ENCODE measurements at regions not wholly inside any gene's neighbourhood (a gene's known extent, or its start where the extent isn't known, plus 50 kb on each side); places are given as distances from the start of the nearest gene placed in this dataset.

DNA sequence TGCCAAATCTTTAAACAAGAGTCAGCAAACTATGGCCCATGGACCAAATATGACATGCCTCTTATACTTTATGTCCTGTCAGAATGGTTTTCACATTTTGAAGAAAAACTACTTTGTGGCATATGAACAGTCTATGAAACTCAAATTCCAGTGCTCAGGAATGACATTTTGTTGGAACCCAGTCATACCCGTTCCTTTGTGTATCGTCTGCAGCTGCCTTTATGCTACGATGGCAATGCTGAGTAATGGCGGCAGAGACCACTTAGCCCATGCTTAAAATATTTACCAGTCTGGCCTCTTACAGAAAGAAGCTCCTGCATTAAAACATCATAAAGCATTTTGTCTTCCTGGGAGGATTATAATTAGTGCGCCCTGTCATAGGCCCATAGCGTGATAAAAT, 140.5 kb upstream of the FHL2 start:
- TF ChIP-seq, protein P1, sequence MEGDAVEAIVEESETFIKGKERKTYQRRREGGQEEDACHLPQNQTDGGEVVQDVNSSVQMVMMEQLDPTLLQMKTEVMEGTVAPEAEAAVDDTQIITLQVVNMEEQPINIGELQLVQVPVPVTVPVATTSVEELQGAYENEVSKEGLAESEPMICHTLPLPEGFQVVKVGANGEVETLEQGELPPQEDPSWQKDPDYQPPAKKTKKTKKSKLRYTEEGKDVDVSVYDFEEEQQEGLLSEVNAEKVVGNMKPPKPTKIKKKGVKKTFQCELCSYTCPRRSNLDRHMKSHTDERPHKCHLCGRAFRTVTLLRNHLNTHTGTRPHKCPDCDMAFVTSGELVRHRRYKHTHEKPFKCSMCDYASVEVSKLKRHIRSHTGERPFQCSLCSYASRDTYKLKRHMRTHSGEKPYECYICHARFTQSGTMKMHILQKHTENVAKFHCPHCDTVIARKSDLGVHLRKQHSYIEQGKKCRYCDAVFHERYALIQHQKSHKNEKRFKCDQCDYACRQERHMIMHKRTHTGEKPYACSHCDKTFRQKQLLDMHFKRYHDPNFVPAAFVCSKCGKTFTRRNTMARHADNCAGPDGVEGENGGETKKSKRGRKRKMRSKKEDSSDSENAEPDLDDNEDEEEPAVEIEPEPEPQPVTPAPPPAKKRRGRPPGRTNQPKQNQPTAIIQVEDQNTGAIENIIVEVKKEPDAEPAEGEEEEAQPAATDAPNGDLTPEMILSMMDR (conservative IDR thresholded peaks at IDR 0.05 in 1 of 2, IDR thresholded peaks at IDR 0.05 in 1 of 2; ENCODE audit: extremely low read depth in 1 of 2, insufficient read depth in 1 of 2, low read depth in 1 of 2, low read length in 2 of 2), result no peak
- no peak for TF ChIP-seq EZH2 (IDR thresholded peaks at IDR 0.05; ENCODE audit: borderline replicate concordance, low read length)
